ENCODE measurements at regions not wholly inside any gene's neighbourhood (a gene's known extent, or its start where the extent isn't known, plus 50 kb on each side); places are given as distances from the start of the nearest gene placed in this dataset.

DNA sequence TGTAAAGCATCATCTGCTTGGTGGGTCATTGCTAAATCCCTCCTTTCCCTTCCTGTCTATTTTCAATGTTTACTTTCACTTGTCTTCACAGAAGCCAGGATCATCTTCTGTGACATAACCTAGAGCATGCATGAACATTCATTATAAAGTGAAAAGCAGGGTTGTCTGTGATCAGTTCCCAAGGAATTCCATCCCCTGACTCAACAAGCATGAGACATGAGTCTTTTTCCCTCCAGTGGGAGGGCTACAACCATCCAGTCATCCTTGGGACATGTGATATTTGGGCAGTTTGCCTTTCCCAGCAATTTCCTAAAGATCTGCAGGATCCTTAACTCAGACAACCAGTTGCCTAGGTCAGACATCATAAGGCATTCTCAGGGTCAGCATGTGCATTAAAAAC lies 166.3 kb upstream of the TMEM196 start:
- intact Hi-C loops (cut with DNase I; ENCODE audit: low total_unique reads), result no loop called here
- Histone ChIP-seq H3K9me3 (peaks cover 0 to 20% (median 2%) of the 10 kb centered on the region in 4 donors), H3K4me1 (no peaks in the 10 kb centered on the region), H3K27ac (no peak overlapping the region), H3K27me3 (no peaks in the 10 kb centered on the region), H3K36me3 (no peaks in the 10 kb centered on the region), H3K4me3 (no peak overlapping the region)
- TF ChIP-seq POLR2A (IDR thresholded peaks at IDR 0.05) (no peak), POLR2AphosphoS5 (IDR thresholded peaks at IDR 0.05) (no peak), EP300 (IDR thresholded peaks at IDR 0.05) (no peak)
- TF ChIP-seq, protein P1, sequence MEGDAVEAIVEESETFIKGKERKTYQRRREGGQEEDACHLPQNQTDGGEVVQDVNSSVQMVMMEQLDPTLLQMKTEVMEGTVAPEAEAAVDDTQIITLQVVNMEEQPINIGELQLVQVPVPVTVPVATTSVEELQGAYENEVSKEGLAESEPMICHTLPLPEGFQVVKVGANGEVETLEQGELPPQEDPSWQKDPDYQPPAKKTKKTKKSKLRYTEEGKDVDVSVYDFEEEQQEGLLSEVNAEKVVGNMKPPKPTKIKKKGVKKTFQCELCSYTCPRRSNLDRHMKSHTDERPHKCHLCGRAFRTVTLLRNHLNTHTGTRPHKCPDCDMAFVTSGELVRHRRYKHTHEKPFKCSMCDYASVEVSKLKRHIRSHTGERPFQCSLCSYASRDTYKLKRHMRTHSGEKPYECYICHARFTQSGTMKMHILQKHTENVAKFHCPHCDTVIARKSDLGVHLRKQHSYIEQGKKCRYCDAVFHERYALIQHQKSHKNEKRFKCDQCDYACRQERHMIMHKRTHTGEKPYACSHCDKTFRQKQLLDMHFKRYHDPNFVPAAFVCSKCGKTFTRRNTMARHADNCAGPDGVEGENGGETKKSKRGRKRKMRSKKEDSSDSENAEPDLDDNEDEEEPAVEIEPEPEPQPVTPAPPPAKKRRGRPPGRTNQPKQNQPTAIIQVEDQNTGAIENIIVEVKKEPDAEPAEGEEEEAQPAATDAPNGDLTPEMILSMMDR (IDR thresholded peaks at IDR 0.05), result no peak
- no peak for DNase-seq

GRCh38 chr7:19932549-19933249 lies 159.3 kb upstream of the TMEM196 start:
- Histone ChIP-seq H3K27ac (no peak overlapping the region), H3K27me3 (no peaks in the 10 kb centered on the region), H3K4me1 (no peaks in the 10 kb centered on the region), H3K36me3 (no peaks in the 10 kb centered on the region), H3K9me3 (peaks cover 0 to 23% (median 2%) of the 10 kb centered on the region in 4 donors), H3K4me3 (no peak overlapping the region)
- peak in 1 of 2 donors; percentile 59 for DNase-seq
- intact Hi-C loops (cut with DNase I; ENCODE audit: low total_unique reads), result no loop called here
- 29 to 55% (median 38%) methylated on average over 4 of the region's 4 CpGs for WGBS, 5 donors
- TF ChIP-seq POLR2AphosphoS5 (IDR thresholded peaks at IDR 0.05) (no peak), EP300 (IDR thresholded peaks at IDR 0.05) (no peak), POLR2A (IDR thresholded peaks at IDR 0.05) (no peak)
- TF ChIP-seq, protein P1 (IDR thresholded peaks at IDR 0.05), result no peak

DNA sequence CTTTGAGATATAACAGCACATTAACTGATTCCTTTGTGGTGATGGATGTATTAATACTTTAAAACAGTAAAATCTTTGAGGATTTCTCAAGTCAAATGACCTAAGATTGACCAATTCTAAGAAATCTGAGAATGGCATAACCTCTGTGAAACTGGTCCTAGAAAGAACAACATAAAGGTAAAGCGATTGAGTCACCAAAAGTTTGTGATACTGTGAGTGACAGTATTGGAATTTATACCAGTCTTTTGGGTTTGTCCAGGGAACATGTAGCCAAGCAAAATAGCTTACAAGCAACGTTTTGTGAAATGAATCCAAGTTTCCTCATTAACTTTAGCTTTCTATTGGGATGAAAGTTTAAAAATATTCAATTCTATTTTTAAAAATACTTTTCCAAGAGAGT lies 157.4 kb upstream of the TMEM196 start:
- TF ChIP-seq, protein P1 (IDR thresholded peaks at IDR 0.05), result no peak
- TF ChIP-seq POLR2AphosphoS5 (IDR thresholded peaks at IDR 0.05) (no peak), POLR2A (IDR thresholded peaks at IDR 0.05) (no peak), EP300 (IDR thresholded peaks at IDR 0.05) (no peak)
- H3K4me1 ChIP-seq, result no peaks in the 10 kb centered on the region
- 48 to 77% (median 73%) methylated on average over 2 of the region's 2 CpGs for WGBS, 5 donors
- intact Hi-C loops (cut with DNase I; ENCODE audit: low total_unique reads), result no loop called here
- H3K27ac ChIP-seq, result no peak overlapping the region
- no peak for DNase-seq
- peaks cover 0 to 13% (median 2%) of the 10 kb centered on the region in 4 donors for H3K9me3 ChIP-seq
- H3K4me3 ChIP-seq, result no peak overlapping the region
- no peaks in the 10 kb centered on the region for H3K36me3 ChIP-seq
- no peaks in the 10 kb centered on the region for H3K27me3 ChIP-seq

DNA sequence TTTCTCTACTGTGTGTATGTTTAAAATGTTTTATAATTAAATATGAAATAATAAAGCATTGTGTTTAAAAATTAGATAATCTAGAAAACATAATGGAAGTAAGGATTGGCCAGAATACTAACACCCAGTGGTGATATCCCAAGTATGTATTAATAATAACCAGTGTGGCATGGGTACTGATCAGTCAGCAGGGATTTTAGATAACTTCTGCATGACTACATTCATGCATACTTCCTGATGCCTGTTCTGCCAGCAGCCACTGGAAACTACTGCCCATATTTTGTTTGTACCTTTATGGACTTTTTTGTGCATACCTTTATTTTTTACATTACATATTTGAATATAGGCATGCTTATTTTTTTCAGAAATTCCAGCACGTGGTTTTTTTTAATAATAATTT lies 156.6 kb upstream of the TMEM196 start:
- no peak for TF ChIP-seq POLR2AphosphoS5 (IDR thresholded peaks at IDR 0.05)
- TF ChIP-seq, protein P1 (IDR thresholded peaks at IDR 0.05), result no peak
- TF ChIP-seq POLR2A (IDR thresholded peaks at IDR 0.05), result no peak
- TF ChIP-seq EP300 (IDR thresholded peaks at IDR 0.05), result no peak
- H3K4me1 ChIP-seq, result no peaks in the 10 kb centered on the region
- intact Hi-C loops (cut with DNase I; ENCODE audit: low total_unique reads), result no loop called here
- no peak overlapping the region for H3K27ac ChIP-seq
- H3K9me3 ChIP-seq, result peaks cover 0 to 6% (median 0%) of the 10 kb centered on the region in 4 donors
- H3K36me3 ChIP-seq, result no peaks in the 10 kb centered on the region
- no peaks in the 10 kb centered on the region for H3K27me3 ChIP-seq
- 47 to 62% (median 58%) methylated on average over 1 of the region's 1 CpG for WGBS, 5 donors
- no peak for DNase-seq
- no peak overlapping the region for H3K4me3 ChIP-seq

All from stomach (tissue), 8 donors.